NCI-H1105 treated with DMSO at 0.1 percent for 48 hours (cell line): ENCODE measurements at regions not wholly inside any gene's neighbourhood (a gene's known extent, or its start where the extent isn't known, plus 50 kb on each side); places are given as distances from the start of the nearest gene placed in this dataset.

ENCODE experiments used
- DNase-seq: peaks from one replicate; lab custom pipeline; 2025; lab: John Stamatoyannopoulos, UW

DNA sequence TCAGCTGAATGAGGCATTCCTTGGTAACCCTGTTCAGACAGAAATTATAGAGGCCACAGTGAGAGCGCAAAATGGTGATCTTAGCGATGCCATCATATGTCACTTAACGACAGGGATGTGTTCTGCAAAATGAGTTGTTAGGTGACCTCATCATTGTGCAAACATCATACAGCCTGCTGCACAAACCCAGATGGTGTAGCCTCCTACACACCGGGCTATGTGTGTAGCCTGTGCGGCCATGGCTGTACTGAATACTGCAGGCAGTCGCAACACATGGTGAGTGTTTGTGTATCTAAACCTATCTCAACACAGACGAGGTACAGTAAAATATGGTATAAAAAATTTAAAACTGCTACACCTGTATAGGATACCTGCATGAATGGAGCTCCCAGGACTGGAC, 234.1 kb upstream of the PMEPA1 start:
- DNase-seq: no peak

DNA sequence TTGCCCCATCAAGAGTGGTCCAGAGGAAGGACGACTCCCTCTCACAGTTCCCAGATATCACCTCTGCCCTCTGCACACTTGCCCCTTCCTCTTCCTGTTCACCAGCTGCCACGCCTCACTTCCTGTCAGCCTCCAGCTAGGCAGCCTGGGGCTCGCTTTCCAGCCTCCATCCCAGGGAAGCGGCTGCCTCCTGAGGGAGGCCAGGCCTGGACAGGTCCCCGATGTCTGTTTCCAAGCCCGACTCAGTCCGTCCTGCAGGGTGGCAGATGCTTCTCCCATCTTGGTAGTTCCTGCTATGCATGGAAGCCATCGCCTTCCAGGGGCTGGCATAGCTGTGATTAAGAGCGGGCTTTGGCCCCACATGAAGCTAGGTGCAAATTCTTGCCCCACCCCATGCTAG, 233.5 kb upstream of the PMEPA1 start:
- no peak for DNase-seq

DNA sequence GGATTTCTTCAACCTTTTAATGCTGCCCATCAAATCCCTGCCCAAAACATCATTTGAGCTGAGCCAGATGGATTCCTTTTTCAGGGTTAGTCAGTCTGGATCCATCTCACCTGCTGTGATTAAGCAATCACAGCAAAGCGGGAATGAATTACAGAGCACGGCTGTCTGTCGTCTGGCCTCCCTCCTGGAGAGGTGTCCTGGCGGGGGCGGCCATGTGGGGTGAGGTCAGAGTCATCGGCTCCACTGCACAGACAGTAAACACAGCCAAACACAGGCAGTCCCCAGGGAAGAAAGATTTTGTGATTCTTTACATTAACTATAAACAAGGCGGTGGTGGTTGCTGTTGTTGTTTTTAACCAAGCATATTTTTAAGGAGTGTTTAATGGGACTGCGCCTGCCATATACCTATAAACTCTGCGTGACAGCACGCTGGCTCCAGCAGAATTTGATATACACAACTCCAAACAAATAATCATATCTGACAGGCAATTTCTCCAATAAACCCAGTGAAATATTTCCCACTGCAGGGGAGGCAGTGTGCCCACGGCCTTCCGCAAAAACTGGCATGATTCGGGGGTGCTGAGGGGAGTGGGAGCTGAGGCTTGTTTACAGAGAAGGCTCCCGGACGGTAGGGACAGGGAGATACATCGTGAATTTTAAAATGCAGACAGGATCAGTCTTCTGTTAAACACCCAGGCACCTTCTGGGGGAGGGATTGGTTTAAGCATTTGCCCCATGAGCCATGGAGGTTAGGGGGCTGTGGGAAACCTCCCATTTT, 232.0 kb upstream of the PMEPA1 start:
- no peak for DNase-seq

DNA sequence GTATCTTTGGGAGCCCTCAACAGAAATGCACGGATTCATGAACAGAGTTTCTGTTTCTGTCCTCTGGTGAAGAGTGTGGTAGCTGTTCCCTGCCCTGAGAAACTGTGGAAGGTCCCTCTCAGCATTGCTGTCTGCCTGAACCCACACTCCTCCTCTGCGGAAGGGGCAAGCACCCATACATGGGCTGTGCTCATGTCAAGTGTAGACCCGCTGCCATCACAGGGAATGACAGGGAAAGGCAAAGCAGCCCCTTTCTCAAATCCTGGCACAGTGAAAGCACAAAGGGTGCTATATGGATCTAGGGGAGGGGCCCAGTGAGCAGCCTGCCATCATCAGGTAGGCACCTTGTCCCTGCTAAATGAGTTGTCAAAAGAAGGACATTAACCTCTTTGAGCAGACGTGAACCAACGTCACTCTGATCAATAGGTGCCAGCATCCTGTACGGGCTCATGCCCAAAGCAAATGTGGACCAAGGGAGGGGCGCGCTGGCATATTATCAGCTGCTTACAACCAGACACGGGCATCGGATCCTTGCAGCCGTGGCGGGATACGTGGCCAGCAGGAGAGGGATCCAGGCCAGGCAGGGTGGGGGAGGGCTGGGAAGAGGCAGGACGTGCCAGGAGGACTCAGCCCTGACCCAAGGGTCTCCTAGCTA, 231.2 kb upstream of the PMEPA1 start:
- DNase-seq: no peak

DNA sequence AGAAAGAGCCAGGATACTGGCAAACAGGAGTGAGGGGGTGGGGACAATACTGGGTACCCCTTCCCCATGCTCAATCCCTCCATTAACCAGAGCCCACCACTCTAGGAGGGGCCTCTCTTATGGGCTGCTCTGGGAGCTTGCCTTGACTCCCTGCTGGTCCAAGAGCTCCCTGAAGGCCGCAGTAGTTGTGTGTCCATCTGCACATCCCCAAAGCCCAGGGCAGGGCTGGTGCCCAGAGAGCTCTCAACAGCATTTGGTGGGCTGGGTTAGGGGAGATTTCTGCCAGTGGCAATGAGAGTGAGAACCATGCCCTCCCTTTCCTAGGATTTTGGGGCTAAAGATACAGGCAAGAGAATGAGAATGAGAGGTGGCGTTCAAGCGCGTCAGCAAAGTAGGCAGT, 230.6 kb upstream of the PMEPA1 start:
- DNase-seq: no peak

DNA sequence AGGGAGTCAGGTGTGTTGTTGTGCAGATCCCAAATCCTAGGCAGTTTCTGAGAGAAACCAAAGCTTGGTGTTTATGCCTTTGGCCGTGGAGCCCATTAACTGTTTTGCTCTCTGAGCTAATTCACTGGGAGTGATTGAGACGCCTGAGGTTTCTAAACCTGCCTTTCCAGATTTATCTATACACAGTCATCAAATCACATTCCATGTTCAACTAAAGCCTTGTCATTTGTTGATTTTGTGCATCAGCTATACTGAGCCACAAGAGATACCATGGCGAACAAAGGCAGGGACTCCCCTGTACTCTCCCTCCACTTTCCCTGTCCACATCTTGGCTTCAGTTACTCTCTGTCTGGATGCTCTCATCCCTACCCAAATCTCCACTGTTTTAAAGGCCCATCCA, 229.7 kb upstream of the PMEPA1 start:
- no peak for DNase-seq

DNA sequence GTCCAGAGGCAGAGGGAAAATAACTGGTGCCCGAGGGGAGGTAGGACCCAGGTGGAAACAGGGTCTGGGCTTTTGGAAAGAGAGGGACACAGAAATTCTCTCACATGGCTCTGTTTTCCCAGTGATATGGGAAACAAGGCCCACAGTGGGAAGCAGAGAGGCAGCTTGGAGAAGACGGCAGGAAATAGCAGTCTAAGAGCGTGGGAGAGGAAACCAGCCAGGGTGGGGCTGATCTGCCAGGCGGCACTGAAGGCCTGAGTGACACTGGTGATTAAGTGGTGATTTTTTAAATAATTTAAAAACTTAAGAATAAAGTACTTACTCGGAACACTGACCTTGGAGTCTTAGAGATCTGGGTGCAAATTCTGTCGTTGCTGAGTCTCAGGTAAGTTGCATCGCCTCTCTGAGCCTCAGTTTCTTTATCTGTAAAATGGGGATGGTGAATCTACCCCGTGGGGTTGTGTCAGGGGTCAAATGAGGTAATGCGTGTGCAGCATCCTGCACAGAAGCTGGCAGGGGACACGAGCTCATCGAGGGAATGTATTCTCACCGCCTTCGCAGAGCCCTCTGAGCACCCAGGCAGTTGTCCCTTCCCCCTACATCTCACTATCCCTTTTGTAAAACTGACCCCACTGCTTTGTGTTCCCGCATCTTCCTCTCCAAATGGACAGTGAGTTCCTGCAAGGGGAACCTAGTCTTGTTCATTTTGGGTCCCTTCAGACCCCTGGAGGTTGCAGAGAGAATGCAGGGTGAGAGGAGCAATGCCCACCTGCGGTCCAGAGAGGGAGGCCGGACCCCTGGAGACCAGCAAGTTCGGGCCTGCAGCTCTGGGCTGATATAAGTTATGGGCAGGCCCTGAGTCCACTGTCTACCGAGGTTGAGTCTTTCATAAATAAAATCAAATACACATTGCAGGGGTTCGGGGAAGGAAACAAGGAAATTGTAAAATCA, 228.6 kb upstream of the PMEPA1 start:
- DNase-seq: no peak

DNA sequence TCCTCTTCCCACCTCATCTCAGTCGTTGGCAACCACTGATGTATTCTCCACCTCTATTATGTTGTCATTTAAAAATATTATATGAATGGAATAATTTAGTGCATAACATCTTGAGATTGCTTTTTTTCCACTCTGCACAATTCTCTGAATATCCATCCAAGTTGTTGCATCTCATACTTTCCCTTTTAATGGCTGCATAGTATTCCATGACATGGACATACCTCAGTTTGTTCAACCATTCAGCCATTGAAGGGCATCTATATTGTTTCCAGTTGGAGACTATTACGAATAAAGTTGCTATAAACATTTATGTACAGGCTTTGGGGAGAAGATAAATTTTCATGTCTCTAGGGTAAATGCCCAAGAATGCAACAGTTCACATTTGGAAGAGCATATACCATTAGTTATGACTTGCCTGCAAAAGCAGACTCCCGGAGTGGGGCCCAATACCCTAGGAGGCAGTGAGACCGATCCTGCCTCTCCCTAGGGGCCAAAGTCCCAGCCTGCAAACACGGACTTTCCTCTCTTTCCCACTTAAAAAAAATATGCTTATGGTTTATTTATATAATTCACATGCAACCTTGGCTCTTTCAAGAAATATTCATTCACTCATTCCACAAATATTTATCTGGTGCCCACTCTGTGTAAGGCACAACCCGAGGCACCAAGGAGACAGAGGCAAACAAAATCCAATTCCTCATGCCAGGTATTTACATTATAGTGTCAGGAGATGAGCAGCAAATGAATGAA, 227.0 kb upstream of the PMEPA1 start:
- no peak for DNase-seq

DNA sequence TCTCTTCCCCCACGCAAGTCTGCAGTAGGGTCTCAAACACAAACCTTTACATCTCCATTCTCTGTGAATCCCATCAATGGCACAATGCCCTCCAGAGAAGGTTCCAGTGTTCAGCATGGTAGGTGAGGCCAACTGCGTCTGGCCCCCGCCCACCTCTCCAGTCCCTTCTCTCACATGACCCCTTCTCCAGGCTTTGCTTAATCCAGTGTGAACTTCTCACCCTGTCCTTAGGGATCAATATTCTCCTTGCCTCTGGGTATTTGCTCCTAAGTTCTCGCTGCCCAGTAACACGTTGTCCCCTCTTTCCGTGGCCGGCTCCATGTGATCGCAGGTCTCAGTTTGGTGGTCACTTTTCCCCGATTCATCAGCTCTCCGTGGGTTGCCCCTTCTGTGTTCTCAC, 225.1 kb upstream of the PMEPA1 start:
- no peak for DNase-seq

DNA sequence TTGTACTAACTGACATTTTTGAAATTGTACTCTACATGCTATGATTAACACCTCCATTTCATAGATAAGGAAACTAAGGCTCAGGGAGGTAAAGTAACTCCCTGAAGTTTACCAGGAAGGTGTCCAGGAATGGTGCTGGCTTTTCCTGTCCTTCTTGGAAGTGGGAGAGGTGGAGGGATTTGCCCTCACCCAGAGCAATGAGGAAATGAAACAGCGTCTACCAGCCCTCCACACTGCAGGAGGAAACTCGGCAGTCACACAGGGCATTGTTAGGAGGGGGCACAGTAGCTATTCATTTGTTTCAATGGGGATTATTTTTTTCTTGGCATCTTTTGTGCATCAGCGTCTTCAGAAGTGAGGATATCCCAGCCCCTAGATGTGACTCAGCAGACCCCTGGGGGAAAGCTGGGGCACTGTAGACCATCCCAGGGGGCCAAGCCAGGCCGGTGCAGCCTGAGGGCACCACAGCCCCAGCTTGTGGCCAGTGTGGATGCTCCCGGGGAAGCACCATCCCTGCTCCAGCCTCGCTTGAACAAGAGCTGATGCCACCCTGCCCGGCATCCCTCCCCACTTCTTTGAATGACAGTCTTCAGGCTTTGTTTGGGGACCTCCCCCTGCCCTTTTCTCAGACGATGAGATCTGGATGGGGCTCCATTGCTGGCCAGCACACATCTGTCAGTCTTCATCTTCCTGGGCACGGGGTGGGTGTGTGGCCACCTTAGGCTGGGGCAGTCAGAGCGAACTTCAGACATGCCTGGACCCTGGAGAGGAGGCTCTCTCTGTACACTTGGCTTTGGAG, 224.4 kb upstream of the PMEPA1 start:
- DNase-seq: no peak

DNA sequence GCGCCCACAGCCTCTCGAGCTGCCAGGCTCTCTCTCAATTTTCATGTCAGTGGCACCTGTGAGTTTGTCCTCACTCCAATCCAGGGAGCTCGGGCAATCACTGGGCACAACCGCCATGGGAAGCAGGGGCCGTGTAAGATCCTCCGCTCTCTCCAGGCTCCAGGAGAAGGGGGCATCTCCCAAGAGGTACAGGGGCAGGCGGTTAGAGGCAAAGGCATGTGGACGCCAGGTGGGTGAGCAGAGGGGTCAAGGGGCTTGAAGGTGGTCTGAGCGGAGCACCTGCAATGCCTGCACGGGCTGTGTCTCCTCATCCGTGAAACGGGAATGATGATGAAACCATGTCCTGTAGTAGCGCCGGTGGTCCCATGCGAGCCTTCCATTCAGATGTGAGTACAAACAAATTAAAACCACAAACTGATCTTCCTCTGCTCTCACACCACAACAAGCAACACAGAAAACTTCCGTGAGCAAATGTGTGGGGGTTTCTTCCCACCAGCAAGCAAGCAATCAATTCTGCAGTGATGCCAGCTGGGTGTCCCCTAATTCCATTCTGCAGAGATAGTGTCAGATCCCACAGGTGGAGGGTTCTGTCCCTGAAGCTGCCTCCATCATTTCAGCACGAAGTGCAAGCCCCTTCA, 222.5 kb upstream of the PMEPA1 start:
- no peak for DNase-seq

DNA sequence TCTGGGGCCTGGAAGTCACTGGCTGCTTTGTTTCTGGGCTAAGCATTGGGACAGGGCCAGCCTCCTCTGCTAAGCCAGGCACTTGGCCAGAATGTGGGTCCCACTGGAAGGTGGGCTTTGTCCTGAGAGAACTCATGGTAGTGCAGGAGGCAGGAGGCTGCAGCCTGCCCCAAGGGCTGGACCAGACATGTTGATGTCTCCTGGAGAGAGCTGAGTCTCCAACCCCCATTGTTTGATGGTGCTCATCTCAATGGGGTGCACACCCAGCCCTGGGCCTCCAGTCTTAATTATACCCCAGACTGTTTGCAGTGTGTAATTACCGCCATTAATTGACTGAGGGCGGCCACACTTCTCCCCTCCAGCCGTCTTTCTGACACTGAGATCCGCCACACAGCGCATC, 220.5 kb upstream of the PMEPA1 start:
- peak; percentile 95 for DNase-seq

DNA sequence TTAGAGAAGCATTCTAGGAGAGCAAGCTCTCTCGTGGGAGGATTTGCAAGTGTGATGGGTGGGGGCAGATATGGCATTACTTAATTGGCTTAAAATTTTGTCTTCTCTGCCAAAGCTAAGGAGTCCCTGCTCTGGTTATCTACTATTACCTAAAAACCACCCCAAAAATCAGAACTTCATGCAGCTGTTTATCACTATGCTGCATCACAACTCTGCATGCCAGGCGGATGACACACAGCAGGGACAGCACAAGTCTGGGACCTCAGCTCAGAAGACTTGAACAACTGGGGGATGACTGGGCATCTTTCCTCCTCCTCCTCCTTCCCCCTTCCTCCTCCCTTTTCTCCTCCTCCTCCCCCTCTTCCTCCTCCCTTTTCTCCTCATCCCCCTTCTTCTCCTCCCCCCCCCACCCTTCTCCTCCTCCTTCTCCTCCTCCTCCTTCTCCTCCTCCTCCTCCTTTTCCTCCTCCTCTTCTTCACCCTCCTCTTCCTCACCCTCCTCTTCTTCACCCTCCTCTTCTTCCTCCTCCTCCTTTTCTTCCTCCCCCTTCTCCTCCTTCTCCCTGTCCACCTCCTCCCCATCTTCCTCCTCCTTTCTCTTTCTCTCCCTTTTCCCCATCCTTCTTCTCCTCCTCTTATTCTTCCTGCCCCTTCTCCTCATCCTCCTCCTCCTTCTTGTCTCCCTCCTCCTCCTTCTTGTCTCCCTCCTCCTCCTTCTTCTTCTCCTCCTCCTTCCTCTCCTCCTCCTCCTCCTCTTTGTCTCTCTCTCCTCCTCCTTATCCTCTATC, 218.6 kb upstream of the PMEPA1 start:
- no peak for DNase-seq

DNA sequence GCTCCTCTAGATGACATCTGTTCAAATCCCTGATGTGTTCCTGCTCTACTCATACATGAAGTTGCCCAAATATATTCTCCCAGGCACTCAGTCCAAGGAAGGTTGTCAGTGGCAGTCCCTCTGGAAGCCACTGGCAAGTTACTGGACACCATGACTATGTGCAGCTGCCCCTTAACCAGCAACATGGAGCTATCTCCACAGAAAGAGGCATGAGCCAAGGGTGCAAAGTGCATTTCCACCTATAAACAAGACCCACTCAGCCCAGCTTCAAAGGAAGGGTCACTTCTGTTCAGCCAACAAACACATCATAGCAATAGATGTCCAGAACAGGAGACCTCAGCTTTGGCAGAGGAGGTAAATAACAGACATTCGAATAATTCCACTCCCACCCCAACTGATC, 217.6 kb upstream of the PMEPA1 start:
- DNase-seq: no peak

DNA sequence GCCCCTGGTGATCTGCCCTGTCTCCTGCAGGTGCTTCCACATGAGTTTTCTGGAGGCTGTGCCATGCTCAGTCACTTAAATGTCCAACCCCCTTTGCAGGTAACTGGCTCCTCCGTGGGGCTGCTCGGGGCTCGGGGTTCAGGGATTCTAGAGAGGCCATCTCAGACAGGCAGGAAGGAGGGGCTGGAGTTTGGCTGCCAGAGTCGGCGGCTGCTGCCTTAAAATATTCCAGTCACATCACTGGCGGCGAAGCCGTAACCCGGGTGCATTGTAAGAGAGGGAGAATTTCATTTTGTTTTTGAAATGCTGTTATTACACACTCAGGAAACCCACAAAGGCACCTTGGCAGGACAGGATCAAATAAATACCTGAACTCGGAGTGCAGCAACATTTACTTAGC, 212.9 kb upstream of the PMEPA1 start:
- no peak for DNase-seq

DNA sequence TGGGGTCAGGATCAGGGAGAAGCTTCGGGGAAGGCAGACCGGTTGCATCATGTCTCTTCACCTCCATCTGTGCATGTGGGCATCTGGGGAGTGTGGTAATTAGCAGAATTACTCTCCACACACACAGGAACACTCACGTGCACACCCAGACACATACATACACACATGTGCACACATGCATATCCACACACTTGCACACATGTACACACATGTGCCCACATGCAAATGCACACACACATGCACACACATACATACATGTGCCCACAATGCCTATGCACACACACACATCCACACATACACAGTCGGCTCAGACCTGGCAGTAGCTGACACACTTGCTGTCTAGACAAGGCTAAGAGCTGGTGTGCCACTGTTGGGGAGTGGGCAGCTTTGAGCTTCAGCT, 212.3 kb upstream of the PMEPA1 start:
- no peak for DNase-seq

DNA sequence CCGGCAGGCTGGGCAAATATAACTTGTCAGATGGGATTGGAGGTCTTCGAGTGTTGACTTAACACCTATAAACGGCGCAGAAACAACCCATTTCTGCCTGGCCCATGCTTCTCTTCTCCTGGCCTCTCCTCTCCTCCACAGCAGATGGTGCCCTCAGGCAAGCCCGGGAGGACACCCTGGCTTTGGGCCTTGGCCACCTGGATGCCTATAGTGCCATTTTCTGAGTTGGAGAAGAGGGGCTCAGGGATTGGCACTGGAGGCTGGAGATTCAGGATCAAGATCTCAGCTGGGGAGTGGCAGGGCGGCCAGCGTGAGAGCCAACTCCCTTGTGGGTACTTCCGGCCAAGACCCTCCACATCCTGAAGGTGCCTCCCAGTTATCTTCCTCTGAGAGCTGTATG, 211.9 kb upstream of the PMEPA1 start:
- no peak for DNase-seq

DNA sequence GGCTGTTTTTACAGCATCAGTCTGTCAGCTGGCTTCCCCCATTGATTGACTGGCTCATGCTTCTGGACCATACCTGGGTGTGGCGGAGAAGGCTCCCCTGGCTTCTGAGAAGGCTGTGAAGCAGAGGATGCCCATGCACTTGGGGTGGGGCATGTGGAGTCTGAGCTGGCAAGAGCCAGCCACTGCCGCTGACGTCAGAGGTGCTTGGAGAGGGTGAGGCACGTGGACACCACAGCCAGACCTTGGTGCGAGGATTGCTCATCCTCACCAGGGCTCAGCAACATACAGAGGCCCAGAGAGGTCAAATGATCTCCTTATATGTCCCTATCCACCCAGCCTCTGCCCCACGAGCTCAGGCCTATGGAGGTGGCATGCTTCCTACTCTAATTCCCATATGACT, 211.2 kb upstream of the PMEPA1 start:
- DNase-seq: no peak

DNA sequence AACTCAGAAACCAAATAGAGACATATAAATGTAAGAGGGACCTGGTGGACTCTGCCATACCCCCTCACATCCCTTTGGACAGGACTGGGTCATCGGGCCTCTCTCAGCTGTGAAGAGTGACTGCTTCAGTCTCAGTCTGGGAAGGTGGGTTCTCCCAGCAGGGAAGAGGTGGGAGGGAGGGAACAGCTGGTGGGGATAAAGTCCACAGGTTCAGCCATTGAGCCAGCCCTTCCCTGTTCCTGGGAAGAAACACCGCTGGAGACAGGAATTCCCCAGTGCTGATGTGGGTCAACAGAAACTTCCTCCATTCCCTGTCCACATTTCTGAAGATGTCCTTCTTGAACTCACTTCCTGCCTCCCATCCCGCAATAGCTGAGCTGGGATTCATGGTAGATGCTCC, 209.2 kb upstream of the PMEPA1 start:
- DNase-seq: no peak

DNA sequence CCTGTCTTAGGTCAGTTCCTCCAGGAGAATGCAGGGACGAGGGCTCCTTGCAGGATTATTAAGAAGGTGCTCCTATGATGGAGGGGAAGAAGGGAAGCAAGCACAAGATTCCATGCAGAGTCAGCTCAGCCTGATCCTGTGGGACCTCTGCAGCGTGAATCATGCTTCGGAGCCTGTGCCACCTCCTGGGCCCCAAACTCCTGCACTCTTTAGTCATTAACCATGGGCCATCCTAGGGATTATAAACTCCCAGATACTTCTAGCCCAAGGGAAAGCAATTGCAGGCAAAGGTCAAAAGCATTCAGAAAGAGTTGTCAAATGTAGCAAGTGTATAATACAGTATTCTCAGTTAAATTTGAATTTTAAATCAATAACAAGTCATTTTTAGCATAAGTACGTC, 208.7 kb upstream of the PMEPA1 start:
- DNase-seq: no peak
